Trophoblast cell (in vitro differentiated cells and primary cell): ENCODE measurements at regions not wholly inside any gene's neighbourhood (a gene's known extent, or its start where the extent isn't known, plus 50 kb on each side); places are given as distances from the start of the nearest gene placed in this dataset.

Experiments used
- DNase-seq, 2 donors: peaks; one replicate each; pipeline ENCODE4 v3.0.0-alpha.2; 2016
- H2AFZ ChIP-seq: 2 replicates; pipeline ENCODE4 v1.6.1; 2013; ENCODE audit warnings: low read length, moderate library complexity, mild to moderate bottlenecking; ENCODE audit not compliant: insufficient read depth, poor library complexity
- H2AK5ac ChIP-seq: 2 replicates; pipeline ENCODE4 v1.6.1; 2013; ENCODE audit warnings: mild to moderate bottlenecking, low read length
- H2BK120ac ChIP-seq: 2 replicates; pipeline ENCODE4 v1.6.1; 2013; ENCODE audit warnings: low read length, mild to moderate bottlenecking, moderate library complexity; ENCODE audit not compliant: insufficient read depth, poor library complexity
- H2BK12ac ChIP-seq: 2 replicates; pipeline ENCODE4 v1.6.1; 2013; ENCODE audit warnings: mild to moderate bottlenecking, low read length, moderate library complexity
- H2BK5ac ChIP-seq: 2 replicates; pipeline ENCODE4 v1.6.1; 2013; ENCODE audit warnings: low read length, low read depth, moderate library complexity, mild to moderate bottlenecking; ENCODE audit not compliant: poor library complexity
- H3K14ac ChIP-seq: 2 replicates; pipeline ENCODE4 v1.6.1; 2013; ENCODE audit warnings: mild to moderate bottlenecking, low read length
- H3K18ac ChIP-seq: 2 replicates; pipeline ENCODE4 v1.6.1; 2013; ENCODE audit warnings: mild to moderate bottlenecking, low read length
- H3K23ac ChIP-seq: 2 replicates; pipeline ENCODE4 v1.6.1; 2013; ENCODE audit warnings: low read length
- H3K27ac ChIP-seq: 2 replicates; pipeline ENCODE4 v1.5.1; 2013; ENCODE audit warnings: low read depth, mild to moderate bottlenecking, inconsistent platforms, low read length, moderate library complexity
- H3K27me3 ChIP-seq: 2 replicates; pipeline ENCODE4 v1.6.1; 2013; ENCODE audit warnings: inconsistent platforms, mild to moderate bottlenecking, low read length, moderate library complexity; ENCODE audit not compliant: insufficient read depth
- H3K36me3 ChIP-seq, 2 experiments: 1 replicate in 1 of 2; 2 replicates in 1 of 2; pipeline ENCODE4 v1.6.1; 2013; ENCODE audit warnings: low read length in 2 of 2, mild to moderate bottlenecking in 2 of 2, moderate library complexity in 1 of 2; ENCODE audit not compliant: insufficient read depth in 2 of 2, control insufficient read depth in 1 of 2
- H3K4ac ChIP-seq: 2 replicates; pipeline ENCODE4 v1.6.1; 2013; ENCODE audit warnings: low read depth, mild to moderate bottlenecking, low read length, moderate library complexity
- H3K4me1 ChIP-seq, 2 experiments: 1 replicate in 1 of 2; 2 replicates in 1 of 2; pipeline ENCODE4 v1.6.1; 2013; ENCODE audit warnings: low read length in 2 of 2, mild to moderate bottlenecking in 2 of 2, moderate library complexity in 1 of 2; ENCODE audit not compliant: insufficient read depth in 2 of 2, control insufficient read depth in 1 of 2
- H3K4me2 ChIP-seq: 2 replicates; pipeline ENCODE4 v1.6.1; 2013; ENCODE audit warnings: inconsistent platforms, mild to moderate bottlenecking, low read length, moderate library complexity
- H3K4me3 ChIP-seq: 2 replicates; pipeline ENCODE4 v1.5.1; 2013; ENCODE audit warnings: mild to moderate bottlenecking, low read depth, low read length, inconsistent platforms
- H3K79me1 ChIP-seq: one replicate; pipeline ENCODE4 v1.6.1; 2013; ENCODE audit warnings: low read length
- H3K79me2 ChIP-seq: 2 replicates; pipeline ENCODE4 v1.6.1; 2013; ENCODE audit warnings: low read length, mild to moderate bottlenecking; ENCODE audit not compliant: control insufficient read depth, insufficient read depth, poor library complexity
- H3K9ac ChIP-seq: 2 replicates; pipeline ENCODE4 v1.6.1; 2013; ENCODE audit warnings: mild to moderate bottlenecking, low read length
- H3K9me3 ChIP-seq: 2 replicates; pipeline ENCODE4 v1.6.1; 2013; ENCODE audit warnings: low read depth, mild to moderate bottlenecking, control low read depth, inconsistent platforms, low read length; ENCODE audit not compliant: insufficient read depth
- H4K12ac ChIP-seq: 2 replicates; pipeline ENCODE4 v1.6.1; 2013; ENCODE audit warnings: low read depth, mild to moderate bottlenecking, low read length, moderate library complexity
- H4K8ac ChIP-seq: 2 replicates; pipeline ENCODE4 v1.6.1; 2013; ENCODE audit warnings: low read depth, mild to moderate bottlenecking, low read length, moderate library complexity
- H4K91ac ChIP-seq: one replicate; pipeline ENCODE4 v1.6.1; 2013; ENCODE audit warnings: low read depth, mild to moderate bottlenecking, low read length, moderate library complexity
- WGBS: extraction: QIAGEN DNeasy Blood & Tissue Kit; methylation state at CpG from one replicate; pipeline ENCODE4 v1.1.7; 2013; ENCODE audit warnings: missing lambda C conversion rate; ENCODE audit not compliant: insufficient read length, insufficient coverage; ENCODE audit errors: extremely low coverage; 5-methylcytosine and 5-hydroxymethylcytosine counted together

DNA sequence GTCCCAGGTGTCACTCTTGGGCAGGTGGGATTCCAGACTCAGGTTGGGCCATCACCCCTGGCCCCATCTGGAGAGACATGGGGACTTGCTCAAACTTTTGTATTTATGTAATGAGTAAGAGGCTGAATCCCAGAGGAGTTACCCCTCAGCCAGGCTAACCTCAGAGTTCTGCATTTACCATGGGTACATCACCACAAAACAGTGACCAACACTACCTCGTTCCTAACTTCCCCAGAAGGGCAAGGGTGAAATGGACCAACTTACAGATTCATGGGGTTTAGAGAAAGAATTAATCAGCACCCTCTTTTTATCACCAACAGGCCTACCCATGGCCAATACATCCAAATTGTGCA is 259.9 kb upstream of the MARCKS start:
- no peaks in the 10 kb centered on the region for H3K79me1 ChIP-seq
- no peaks in the 10 kb centered on the region for H3K36me3 ChIP-seq
- H2AFZ ChIP-seq = no peak overlapping the region
- no peak overlapping the region for H4K91ac ChIP-seq
- DNase-seq = no peak
- H3K18ac ChIP-seq = no peak overlapping the region
- H4K8ac ChIP-seq = no peak overlapping the region
- no peak overlapping the region for H2BK12ac ChIP-seq
- H3K23ac ChIP-seq = no peak overlapping the region
- H3K27me3 ChIP-seq = no peaks in the 10 kb centered on the region
- H3K4me3 ChIP-seq = no peak overlapping the region
- H3K4me1 ChIP-seq = peaks cover 2 to 5% of the 10 kb centered on the region in 2 experiments
- no peak overlapping the region for H2BK120ac ChIP-seq
- no peak overlapping the region for H2AK5ac ChIP-seq
- H3K14ac ChIP-seq = no peak overlapping the region
- no peak overlapping the region for H3K4ac ChIP-seq
- no peak overlapping the region for H4K12ac ChIP-seq
- no peak overlapping the region for H3K9ac ChIP-seq
- WGBS = no CpG with 5 or more reads among the region's 1 CpG
- no peaks in the 10 kb centered on the region for H3K79me2 ChIP-seq
- H2BK5ac ChIP-seq = no peak overlapping the region
- no peak overlapping the region for H3K4me2 ChIP-seq
- no peak overlapping the region for H3K27ac ChIP-seq
- H3K9me3 ChIP-seq = no peaks in the 10 kb centered on the region

DNA sequence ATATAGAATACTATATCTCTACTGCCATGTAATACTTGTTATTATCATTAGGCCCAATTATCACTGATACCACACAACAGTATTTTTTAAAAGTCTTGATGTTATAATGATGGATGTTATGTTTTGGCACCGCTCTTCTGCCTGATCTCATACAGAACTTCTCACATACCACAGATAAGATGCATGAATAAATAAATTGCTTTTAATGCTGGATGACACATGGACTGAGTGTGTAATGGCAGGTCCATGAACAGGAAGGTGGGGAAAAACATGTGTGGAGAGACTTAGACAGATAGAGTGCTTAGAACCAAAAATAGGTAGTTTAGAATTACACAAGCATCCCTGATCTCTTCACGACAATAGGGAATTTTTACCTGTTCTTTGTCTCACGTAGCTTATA is 258.4 kb upstream of the MARCKS start:
- Histone ChIP-seq H3K4me2 (no peak overlapping the region), H4K12ac (no peak overlapping the region), H3K9me3 (no peaks in the 10 kb centered on the region), H3K4me3 (no peak overlapping the region), H2AK5ac (no peak overlapping the region), H2BK120ac (no peak overlapping the region), H3K27me3 (no peaks in the 10 kb centered on the region), H2BK5ac (no peak overlapping the region), H3K27ac (no peak overlapping the region), H3K4me1 (peaks cover 2 to 5% of the 10 kb centered on the region in 2 experiments), H2AFZ (no peak overlapping the region), H3K79me2 (no peaks in the 10 kb centered on the region), H4K91ac (no peak overlapping the region), H3K79me1 (no peaks in the 10 kb centered on the region), H3K14ac (no peak overlapping the region), H3K18ac (no peak overlapping the region), H2BK12ac (no peak overlapping the region), H4K8ac (no peak overlapping the region), H3K23ac (no peak overlapping the region), H3K36me3 (no peaks in the 10 kb centered on the region), H3K9ac (no peak overlapping the region), H3K4ac (no peak overlapping the region)
- WGBS = no CpG with 5 or more reads among the region's 3 CpGs
- no peak for DNase-seq

DNA sequence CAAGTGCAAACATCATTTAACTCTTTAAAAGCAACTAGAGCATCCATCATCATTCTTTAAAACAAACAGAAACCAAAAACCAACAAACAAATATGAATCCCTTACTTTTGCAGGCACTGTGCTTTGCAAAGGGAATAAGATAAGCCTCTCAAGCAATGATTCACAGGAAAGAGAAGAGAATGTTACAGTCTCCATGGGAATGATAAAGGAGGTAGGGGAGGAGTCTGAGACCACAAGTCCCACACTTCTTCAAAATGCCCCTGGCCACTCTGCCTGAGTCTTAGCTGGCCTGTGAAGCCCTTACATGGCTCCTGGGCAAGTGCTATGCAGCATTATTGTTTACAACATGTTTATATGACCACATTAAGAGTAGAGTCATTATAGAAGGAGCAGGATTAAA is 257.7 kb upstream of the MARCKS start:
- Histone ChIP-seq H2AK5ac (no peak overlapping the region), H3K23ac (no peak overlapping the region), H4K12ac (no peak overlapping the region), H3K27ac (no peak overlapping the region), H2BK12ac (no peak overlapping the region), H3K4me1 (peaks cover 2 to 5% of the 10 kb centered on the region in 2 experiments), H2AFZ (no peak overlapping the region), H2BK120ac (no peak overlapping the region), H3K27me3 (no peaks in the 10 kb centered on the region), H3K36me3 (no peaks in the 10 kb centered on the region), H4K91ac (no peak overlapping the region), H3K79me1 (no peaks in the 10 kb centered on the region), H3K9me3 (no peaks in the 10 kb centered on the region), H3K4me3 (no peak overlapping the region), H3K18ac (no peak overlapping the region), H3K9ac (no peak overlapping the region), H4K8ac (no peak overlapping the region), H3K4me2 (no peak overlapping the region), H2BK5ac (no peak overlapping the region), H3K79me2 (no peaks in the 10 kb centered on the region), H3K4ac (no peak overlapping the region), H3K14ac (no peak overlapping the region)
- no peak for DNase-seq

DNA sequence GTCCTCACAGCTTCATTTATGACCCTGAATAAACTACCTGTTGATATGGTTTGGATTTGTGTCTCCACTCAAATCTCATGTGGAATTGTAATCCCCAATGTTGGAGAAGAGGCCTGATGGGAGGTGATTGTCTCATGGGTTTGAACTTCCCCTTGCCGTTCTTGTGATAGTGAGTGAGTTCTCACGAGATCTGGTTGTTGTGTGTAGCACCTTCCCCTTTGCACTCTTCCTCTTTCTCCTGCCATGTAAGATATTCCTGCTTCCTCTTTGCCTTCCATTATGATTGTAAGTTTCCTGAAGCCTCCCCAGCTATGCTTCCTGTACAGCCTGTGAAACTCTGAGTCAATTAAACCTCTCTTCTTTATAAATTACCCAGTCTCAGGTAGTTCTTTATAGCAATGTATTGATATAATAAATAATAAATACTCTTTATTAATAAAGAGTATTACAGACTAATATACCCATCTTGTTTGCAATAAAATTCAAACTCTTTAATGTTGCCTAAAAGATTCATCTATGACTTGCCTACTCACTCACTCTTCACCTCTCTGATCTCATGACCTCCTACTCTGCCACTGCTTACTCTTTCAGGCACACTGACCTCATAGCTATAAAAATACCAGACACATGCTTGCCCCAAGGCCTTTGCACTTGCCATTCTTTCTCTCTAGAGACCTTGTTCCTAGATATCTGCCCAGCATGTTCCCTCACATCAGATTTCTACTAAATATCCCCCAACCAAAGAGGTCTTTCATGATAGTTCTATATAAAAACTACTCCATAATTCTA is 256.4 kb upstream of the MARCKS start:
- H3K4ac ChIP-seq = no peak overlapping the region
- H3K18ac ChIP-seq = no peak overlapping the region
- H2BK120ac ChIP-seq = no peak overlapping the region
- H3K27ac ChIP-seq = no peak overlapping the region
- H4K8ac ChIP-seq = no peak overlapping the region
- no peak overlapping the region for H2BK12ac ChIP-seq
- no peak overlapping the region for H2AK5ac ChIP-seq
- no peaks in the 10 kb centered on the region for H3K79me2 ChIP-seq
- H3K14ac ChIP-seq = no peak overlapping the region
- H4K91ac ChIP-seq = no peak overlapping the region
- H3K23ac ChIP-seq = no peak overlapping the region
- no peak overlapping the region for H2AFZ ChIP-seq
- H3K79me1 ChIP-seq = no peaks in the 10 kb centered on the region
- no peak overlapping the region for H3K9ac ChIP-seq
- H3K27me3 ChIP-seq = no peaks in the 10 kb centered on the region
- H3K9me3 ChIP-seq = no peaks in the 10 kb centered on the region
- WGBS = no CpG with 5 or more reads among the region's 2 CpGs
- H3K4me1 ChIP-seq = peaks cover 2 to 5% of the 10 kb centered on the region in 2 experiments
- no peak overlapping the region for H3K4me2 ChIP-seq
- H2BK5ac ChIP-seq = no peak overlapping the region
- no peak for DNase-seq
- no peak overlapping the region for H3K4me3 ChIP-seq
- H3K36me3 ChIP-seq = no peaks in the 10 kb centered on the region
- H4K12ac ChIP-seq = no peak overlapping the region
